NCI-H2107 treated with DMSO at 0.1 percent for 48 hours (cell line): ENCODE measurements at regions not wholly inside any gene's neighbourhood (a gene's known extent, or its start where the extent isn't known, plus 50 kb on each side); places are given as distances from the start of the nearest gene placed in this dataset.

Experiments used
- DNase-seq: peaks from one replicate; lab custom pipeline; 2025; ENCODE audit not compliant: unreplicated experiment; lab: John Stamatoyannopoulos, UW

DNA sequence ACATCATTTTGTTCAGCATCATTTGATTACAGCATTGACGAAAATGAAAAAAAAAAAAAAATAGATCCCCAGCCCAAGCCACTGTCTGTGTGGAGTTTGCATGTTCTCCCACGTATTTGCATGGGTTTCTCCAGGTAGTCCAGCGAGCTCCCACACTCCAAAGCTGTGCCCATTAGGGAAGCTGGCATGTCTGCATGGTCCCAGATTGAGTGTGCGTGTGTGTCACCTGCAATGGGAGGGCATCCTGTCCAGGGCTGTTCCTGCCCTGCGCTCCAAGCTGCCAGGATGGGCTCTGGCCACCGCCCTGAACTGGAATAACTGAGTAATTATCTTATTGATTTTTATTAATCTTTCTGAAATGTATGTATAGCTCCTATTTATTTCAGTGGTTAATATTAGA is 88.6 kb downstream of the KLF12 start:
- no peak for DNase-seq

DNA sequence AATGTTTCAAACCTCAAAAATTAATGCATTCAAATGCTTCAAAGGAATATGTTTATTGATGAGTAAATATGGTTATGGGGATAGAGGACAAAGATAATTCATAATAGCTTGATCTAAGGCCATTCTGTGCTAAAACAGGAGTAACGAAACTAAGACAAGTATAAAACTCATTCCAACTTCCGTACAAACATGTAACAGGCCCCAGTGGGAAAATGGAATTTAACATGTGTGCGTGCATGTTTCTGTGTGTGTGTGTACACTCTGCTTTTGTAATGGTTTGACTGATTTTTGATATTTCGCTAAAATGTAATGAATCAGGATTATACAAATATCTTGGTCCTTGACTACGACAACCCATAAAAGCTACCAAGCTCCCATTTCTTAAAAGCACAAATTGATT is 91.0 kb downstream of the KLF12 start:
- DNase-seq, result no peak

GRCh38 chr13:74040200-74040599 is 94.0 kb downstream of the KLF12 start:
- no peak for DNase-seq

DNA sequence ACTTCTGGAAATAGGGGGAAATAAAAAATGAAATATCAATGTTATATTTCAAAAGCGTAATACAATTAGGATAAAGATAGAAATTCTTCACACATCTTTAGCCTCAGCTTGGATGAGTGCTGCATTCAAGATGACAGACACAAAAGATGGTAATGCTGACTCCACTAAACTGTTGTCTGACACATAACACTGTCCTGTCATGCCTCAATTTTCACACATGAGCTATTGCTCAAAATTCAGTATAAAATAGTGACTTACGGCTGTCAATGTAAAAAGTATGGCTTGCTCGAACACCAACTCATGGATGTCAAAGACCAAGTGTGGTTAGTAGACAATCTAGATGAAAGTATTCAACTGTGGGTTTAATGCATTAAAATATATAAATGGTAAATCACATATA is 94.5 kb downstream of the KLF12 start:
- DNase-seq, result no peak

DNA sequence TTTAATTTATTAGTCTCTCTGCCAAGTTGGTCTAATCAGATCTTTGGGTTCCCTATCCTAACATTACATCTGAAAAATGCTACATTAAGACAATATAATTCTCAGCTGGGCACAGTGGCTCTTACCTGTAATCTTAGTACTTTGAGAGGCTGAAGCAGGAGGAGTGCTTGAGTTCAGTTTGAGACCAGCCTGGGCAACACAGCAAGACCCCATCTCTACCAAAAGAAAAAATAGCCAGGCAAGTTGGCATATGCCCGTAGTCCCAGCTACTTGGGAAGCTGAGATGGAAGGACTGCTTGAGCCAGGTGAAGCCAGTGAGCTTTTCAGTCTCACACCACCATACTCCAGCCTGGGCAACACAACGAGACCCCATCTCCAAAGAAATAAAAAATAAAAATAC is 95.0 kb downstream of the KLF12 start:
- DNase-seq, result no peak

DNA sequence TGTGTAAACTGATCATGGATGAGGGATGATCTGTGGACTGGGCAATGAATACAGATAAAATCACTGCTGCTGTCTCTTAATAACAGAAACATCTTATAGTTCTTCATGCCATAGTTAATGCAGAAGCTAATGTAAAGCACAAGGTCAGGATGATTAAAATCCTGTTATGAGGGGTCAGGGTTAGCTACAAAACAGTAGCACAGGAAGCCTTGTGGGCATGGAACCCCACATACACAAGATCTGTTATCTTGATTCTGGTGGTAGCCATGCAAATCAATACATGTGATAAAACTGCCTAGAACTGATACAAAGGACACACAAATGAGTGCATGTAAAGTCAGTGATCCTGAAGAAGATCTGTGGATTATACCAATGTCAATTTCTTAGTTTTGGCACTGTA is 96.4 kb downstream of the KLF12 start:
- no peak for DNase-seq

GRCh38 chr13:74036373-74036772 is 97.8 kb downstream of the KLF12 start:
- no peak for DNase-seq

DNA sequence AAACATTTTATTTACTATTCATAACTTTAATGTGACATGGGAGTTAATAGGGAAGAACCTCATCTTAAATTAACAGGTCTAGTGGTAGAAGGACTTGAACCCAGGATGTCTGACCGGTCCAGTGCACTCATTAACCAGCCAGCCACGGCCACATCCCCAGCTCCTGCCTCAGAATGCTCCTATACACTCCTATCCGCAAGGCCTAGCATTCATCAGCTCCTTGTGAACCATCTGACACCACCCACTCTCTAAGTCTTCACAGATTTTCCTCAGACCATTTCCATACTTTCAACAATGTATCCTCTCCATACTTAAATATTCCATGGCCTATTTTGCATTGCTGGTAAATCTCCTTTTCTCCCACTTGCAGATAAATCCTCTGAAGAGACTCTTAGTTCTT is 98.3 kb downstream of the KLF12 start:
- DNase-seq, result no peak

- no peak for DNase-seq
These were observed 101.9 kb downstream of the KLF12 start for GRCh38 chr13:74032325-74032724.

- no peak for DNase-seq
These were observed 106.9 kb downstream of the KLF12 start for GRCh38 chr13:74027161-74027779.

DNA sequence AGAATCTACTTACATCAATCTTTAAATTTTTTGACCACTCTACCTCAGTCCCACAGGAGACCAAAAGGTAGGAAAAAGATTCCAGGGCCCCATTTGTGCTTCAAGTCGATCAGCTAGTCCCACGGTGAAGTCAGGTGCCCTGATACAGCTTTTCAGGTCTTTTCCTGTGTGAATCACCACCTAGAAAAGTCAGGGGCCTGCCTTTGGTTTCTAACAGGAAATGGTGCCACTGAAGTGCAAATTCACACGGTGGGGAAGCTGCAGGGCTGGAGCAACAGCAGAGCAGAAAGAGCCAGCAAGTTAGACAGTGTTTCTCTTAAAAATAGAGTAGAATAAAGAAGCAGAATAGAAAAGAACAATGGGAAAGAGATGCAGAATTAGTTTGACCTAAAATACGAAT is 107.5 kb downstream of the KLF12 start:
- no peak for DNase-seq

GRCh38 chr13:74025369-74025768 is 108.8 kb downstream of the KLF12 start:
- no peak for DNase-seq

DNA sequence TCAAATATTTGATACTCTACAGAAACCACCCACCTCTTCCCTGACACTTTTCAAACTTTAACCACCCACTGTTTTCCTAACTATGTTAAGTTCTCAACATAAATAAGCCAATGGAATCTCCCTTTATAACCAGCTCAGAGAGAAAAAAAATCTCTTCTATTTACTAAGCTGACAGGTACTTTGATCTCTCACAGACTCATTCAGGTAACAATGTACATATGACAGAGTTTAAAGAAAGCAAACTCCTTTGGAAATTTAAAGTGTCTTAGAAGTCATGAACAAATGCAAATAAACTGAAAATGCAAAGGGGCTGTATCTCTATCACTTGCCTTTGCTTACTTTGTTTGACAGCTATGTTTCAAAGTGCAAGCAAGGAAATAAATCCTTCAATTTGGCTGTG is 109.3 kb downstream of the KLF12 start:
- DNase-seq, result no peak

DNA sequence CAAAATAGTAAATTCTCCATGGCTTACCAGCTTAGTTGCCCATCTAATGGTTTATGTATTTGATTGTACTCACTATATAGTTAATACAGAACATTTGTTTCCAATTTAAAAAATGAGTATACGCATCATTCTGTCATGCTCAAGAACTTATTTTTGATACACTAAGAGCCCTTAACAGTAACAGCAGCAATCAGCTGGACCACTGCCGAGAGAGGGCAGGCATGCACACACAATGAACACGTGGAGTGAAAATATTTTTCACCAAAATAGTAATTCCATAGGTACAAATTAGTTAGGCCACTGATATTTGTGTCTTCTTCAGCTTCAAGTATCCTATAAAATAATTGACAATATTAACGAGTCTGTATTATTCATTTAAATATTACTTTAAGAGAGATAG is 109.9 kb downstream of the KLF12 start:
- no peak for DNase-seq

GRCh38 chr13:74023484-74023883 is 110.7 kb downstream of the KLF12 start:
- no peak for DNase-seq

- no peak for DNase-seq
These were observed 112.7 kb downstream of the KLF12 start for GRCh38 chr13:74021505-74021904.

GRCh38 chr13:74018062-74018431 is 116.2 kb downstream of the KLF12 start:
- no peak for DNase-seq

DNA sequence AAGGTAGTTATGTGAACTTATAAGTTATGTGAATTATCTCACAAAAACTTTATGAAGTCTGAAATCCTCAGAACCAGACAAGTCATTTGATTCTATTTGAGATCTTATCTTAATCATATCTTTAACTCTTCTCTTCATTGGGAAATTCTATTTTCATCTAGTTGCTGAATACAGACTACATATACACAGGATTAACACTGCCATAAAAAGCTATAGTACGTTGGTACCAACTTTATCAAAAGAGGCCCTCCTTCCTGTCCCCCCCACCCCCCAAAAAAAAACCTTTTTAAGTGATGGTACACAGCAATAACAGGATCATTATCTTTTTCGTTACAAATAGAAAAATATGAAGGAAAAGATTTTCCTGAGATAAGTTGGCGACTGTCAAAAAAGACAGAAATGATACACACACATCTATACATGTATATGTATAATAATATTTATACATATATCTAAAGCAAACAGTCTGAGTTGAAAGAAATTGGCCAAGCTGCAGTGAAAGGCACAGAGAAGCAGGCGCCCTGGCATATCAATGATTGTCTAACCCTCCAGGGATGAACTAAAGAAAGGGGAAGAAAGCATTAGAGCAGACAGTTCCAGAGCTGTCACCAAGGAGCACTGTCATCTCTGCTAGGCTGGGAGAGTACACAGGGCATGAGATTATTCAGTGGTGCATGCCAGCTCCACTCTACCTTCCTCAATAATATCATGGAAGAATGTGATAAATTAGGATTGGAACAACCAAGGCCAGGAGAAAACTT is 116.7 kb downstream of the KLF12 start:
- DNase-seq, result no peak

DNA sequence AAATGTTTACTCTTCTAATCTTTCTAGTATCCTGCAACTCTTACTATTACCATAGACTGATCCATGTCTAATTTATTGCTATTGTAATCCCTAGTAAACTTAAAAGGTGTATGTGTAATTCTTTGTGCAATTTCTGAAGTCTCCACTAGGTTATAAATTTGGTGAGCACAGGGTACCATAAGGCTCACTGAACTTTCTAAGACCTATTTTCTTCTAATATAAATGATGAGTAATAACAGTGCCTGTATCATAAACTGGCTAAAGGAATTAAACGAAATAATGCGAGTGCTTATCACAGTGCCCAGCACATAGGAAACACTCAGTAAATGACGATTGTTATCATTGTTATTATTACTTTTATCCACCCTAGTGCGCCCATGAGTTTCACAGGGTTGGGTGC is 119.1 kb downstream of the KLF12 start:
- DNase-seq, result no peak

DNA sequence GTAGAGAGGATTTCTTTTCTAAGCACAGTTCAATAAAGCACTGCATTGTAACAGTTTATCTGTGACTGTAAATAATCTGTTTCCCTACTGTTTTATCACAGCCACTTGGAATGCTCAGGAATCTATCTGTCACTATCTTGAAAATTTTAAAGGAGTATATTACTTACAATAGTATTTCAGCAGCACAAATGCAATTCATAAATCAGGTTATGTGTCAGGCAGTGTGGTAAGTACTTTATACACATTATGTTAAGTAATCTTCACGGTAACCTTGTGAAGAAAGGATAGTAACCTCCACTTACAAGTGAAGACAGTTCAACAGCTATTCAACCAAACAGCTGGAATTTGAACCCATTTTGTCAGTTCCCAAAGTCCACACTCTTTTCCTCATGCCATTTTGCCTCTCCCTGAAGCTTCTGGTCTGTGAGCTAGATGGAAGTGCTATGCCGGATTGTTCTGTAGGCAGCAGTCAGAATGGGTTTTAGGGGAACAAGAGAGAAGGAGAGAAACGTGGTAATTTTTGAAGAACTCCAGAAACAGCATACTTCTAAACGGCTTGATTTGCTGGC is 125.0 kb downstream of the KLF12 start:
- no peak for DNase-seq

GRCh38 chr13:74006666-74007065 is 127.5 kb downstream of the KLF12 start:
- no peak for DNase-seq

DNA sequence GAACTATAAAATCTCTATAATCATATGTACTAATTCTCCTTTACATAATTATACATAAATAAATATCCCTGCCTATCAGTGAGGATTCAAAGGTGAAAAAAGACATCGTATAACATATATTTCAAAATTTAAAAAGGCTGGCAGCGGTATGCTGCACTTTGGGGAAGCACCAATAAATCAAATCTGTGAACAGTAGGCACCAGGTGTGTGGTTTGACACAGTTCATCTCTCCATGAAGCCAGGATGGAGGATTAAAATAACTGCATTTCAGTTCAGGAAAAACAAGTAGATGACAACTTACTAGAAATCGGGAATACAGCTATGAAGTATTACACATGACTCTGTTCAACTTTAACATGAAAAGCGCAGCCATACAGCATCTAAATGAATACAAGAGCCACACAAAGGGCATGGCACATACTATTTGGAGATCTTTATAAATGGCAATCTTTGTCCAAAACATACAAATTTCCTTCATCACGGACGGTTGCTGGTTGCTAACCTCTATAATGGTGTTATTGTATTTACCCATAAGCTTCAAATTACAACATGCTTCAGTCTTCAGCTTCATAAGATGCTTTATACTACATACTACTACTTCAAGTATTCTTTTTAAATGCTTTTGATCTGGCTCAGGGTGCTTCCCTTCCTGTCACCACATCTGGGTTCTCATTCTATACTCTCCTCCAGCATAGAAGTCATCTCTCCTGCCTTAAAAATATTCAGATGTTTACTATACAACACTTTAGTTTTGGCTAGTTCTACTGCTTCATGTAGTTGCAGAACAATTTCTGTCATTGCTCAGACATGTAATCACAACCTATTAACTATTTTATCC is 128.7 kb downstream of the KLF12 start:
- peak; percentile 4 for DNase-seq
